HG02588 (cell line): ENCODE measurements at regions not wholly inside any gene's neighbourhood (a gene's known extent, or its start where the extent isn't known, plus 50 kb on each side); places are given as distances from the start of the nearest gene placed in this dataset.

Experiments
- ATAC-seq: cut with Tn5 transposase; IDR thresholded peaks from one replicate; pipeline ENCODE4 v1.9.1; 2021; ENCODE audit warnings: mild to moderate bottlenecking, moderate library complexity; ENCODE audit not compliant: unreplicated experiment

- ATAC-seq: no peak
Observed at GRCh38 chr11:8796941-8797340, 114.0 kb upstream of the AKIP1 start.

- no peak for ATAC-seq
Observed at GRCh38 chr11:8799273-8799672, 111.7 kb upstream of the AKIP1 start.

- no peak for ATAC-seq
Observed at GRCh38 chr11:8800520-8801110, 110.4 kb upstream of the AKIP1 start.

- ATAC-seq: no peak
Observed at GRCh38 chr11:8801121-8801520, 109.9 kb upstream of the AKIP1 start.

GRCh38 chr11:8802251-8802650 is 108.7 kb upstream of the AKIP1 start:
- no peak for ATAC-seq

GRCh38 chr11:8803973-8804372 is 107.0 kb upstream of the AKIP1 start:
- no peak for ATAC-seq

- no peak for ATAC-seq
Observed at GRCh38 chr11:8805296-8805695, 105.7 kb upstream of the AKIP1 start.

- ATAC-seq: no peak
Observed at GRCh38 chr11:8806974-8807373, 104.0 kb upstream of the AKIP1 start.

GRCh38 chr11:8807544-8808225 is 103.3 kb upstream of the AKIP1 start:
- ATAC-seq: no peak

GRCh38 chr11:8808226-8808585 is 102.8 kb upstream of the AKIP1 start:
- ATAC-seq: no peak

GRCh38 chr11:8809241-8809938 is 101.6 kb upstream of the AKIP1 start:
- ATAC-seq: no peak

GRCh38 chr11:8809939-8810539 is 101.0 kb upstream of the AKIP1 start:
- ATAC-seq: no peak

GRCh38 chr11:8810540-8811301 is 100.3 kb upstream of the AKIP1 start:
- no peak for ATAC-seq

- no peak for ATAC-seq
Observed at GRCh38 chr11:8811571-8811970, 99.4 kb upstream of the AKIP1 start.

- no peak for ATAC-seq
Observed at GRCh38 chr11:8812438-8812837, 98.6 kb upstream of the AKIP1 start.

GRCh38 chr11:8813658-8814057 is 97.3 kb upstream of the AKIP1 start:
- peak; percentile 68 for ATAC-seq

- no peak for ATAC-seq
Observed at GRCh38 chr11:8814209-8814922, 96.6 kb upstream of the AKIP1 start.

GRCh38 chr11:8814923-8815240 is 96.1 kb upstream of the AKIP1 start:
- no peak for ATAC-seq

GRCh38 chr11:8818421-8818820 is 92.6 kb upstream of the AKIP1 start:
- ATAC-seq: no peak

GRCh38 chr11:8820401-8820800 is 90.6 kb upstream of the AKIP1 start:
- no peak for ATAC-seq

GRCh38 chr11:8822469-8822868 is 88.5 kb upstream of the AKIP1 start:
- no peak for ATAC-seq
